Activated CD4-positive, alpha-beta T cell treated with anti-CD3 and anti-CD28 coated beads, Interleukin-2, amount 50 U/mL, for 4 hours (primary cell): ENCODE measurements at regions not wholly inside any gene's neighbourhood (a gene's known extent, or its start where the extent isn't known, plus 50 kb on each side); places are given as distances from the start of the nearest gene placed in this dataset.

Experiments
- DNase-seq, 2 experiments: peaks; one replicate each; pipeline ENCODE4 v3.0.0-alpha.2; 2020

GRCh38 chr5:65068410-65068809 is 299.7 kb downstream of the CWC27 start:
- no peak for DNase-seq

DNA sequence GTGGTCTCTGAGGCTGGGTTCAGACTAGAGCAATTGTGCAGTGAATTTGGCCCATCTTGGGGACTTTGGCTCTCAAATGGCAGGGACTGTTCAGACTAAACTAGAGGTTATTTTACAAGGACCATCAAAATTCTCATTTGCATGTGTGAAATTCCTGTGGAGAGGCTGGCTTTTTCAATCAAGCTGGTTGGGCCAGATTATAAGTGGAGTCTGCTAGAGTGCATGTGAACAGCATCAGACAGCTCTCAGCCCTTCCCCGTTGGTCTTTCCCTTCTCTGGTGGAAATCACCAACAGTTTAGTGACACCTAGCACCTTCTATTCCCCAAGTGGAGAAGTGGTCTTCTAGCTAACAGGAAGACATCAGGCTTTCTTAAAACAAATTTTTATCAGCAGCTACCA is 301.3 kb downstream of the CWC27 start:
- DNase-seq, result no peak

DNA sequence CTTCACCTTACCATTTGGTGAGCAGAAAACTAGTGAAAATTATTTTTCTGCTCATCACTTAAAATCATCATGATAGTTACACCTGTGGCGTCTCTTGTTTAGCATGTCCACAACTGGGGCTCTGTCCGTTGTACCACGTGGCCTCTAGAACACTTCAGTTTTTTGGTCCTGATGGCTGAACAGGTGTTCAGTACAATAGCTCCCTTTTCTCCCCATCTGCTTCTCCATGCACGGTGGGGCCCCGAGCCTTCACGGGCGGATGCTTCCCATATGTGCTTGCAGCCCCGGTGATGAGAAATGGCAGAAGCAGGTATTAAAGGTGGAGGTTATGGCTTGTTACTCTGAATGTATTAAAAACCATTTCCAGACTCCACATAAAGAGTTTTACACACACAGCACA is 304.1 kb downstream of the CWC27 start:
- DNase-seq, result no peak

GRCh38 chr5:65073250-65073661 is 304.5 kb downstream of the CWC27 start:
- DNase-seq, result no peak

DNA sequence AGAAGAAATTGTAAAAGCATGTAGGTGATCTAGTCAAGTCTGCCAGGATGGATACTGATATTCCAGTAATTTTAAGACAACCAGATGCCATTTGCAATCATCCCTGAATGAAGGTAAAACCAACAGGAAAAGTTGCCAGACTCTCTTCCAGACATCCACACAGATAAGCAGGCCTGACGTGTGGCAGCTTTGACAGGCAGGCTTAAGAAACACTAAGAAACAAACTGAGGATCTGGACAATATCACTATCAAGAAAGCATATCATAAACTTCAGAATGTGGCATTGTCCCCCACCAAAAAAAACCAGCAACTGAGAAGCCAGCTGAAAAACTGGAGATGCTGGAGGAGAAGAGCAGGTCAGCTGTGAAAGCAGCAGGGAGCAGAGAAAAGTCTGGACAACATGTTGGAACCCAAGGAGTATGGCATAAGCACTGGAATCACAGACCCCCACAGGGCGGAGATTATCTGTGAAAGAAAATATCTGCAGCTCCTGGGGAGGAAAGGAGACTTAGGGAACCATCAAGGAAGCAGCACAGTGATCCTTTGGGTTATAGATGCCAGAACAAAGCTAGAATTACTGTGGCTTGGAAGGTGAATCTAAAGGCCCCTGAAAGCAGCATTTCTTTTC is 307.0 kb downstream of the CWC27 start:
- DNase-seq, result no peak

DNA sequence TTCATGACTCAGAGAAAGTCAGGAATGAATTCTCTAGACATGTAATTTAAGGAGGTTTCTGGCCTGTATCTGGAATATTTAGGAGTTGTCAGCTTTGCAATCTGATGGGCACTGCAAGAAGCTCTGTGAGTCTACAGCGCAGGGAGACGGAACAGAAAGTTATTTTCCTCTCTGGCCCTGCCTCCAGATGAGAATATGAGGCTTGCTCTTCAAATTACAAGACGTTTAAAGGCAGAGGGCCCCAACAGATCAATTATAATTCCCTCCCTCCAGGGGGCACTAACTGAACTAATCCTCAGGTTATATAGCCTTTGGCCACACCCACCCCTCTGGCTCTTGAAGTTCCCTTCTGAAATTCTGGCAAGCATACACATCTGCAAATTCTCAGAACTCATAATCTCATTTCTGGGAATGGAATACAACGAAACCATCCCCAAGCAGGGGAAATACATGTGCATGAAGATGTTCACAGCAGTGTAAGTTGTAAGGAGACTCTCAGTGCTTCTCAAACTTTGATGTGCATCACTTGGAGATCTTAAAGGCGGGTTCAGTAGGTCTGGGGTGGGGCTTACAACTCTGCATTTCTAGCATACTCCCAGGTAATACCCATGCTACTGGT is 307.6 kb downstream of the CWC27 start:
- peak; percentile 51 for DNase-seq

GRCh38 chr5:65077653-65078052 is 308.9 kb downstream of the CWC27 start:
- DNase-seq, result no peak

GRCh38 chr5:65078331-65078730 is 309.6 kb downstream of the CWC27 start:
- no peak for DNase-seq

- no peak for DNase-seq
These were observed 312.3 kb downstream of the CWC27 start for GRCh38 chr5:65081071-65081470.

GRCh38 chr5:65084795-65085515 is 316.2 kb downstream of the CWC27 start:
- DNase-seq, result no peak

GRCh38 chr5:65085516-65085850 is 316.8 kb downstream of the CWC27 start:
- DNase-seq, result no peak

- no peak for DNase-seq
These were observed 317.6 kb downstream of the CWC27 start for GRCh38 chr5:65086234-65086890.

DNA sequence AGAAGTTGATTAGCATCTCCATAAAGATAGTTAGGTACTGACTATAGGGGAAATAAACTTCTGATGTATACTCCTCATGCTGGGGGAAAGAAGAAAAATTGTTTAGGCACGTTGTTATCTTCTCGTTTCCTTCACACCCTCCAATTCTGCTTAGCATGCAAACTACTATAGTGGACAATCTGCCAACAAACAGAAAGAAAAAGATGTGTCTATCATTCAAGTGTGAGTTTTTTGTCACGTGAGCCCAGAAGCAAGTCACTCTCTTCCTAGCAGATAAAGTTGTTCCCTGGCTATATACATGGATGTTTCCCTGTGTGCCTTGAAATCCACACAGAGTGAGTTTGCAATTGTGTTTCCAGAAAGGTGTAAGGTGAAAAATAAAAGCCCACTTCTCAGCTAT is 318.4 kb downstream of the CWC27 start:
- DNase-seq, result no peak

- no peak for DNase-seq
These were observed 325.5 kb downstream of the CWC27 start for GRCh38 chr5:65094279-65094678.

- DNase-seq, result no peak
These were observed 329.7 kb downstream of the CWC27 start for GRCh38 chr5:65098393-65098792.
